ENCODE measurements at regions not wholly inside any gene's neighbourhood (a gene's known extent, or its start where the extent isn't known, plus 50 kb on each side); places are given as distances from the start of the nearest gene placed in this dataset.
A peak's percentile ranks its signal among the peaks of the same experiment; 100 is the strongest.

- Mint-ChIP-seq H3K9me3 (no peaks in the 10 kb centered on the region), H3K27me3 (peaks cover 7% of the 10 kb centered on the region), H3K27ac (no peak overlapping the region), H3K4me3 (no peak overlapping the region), H3K4me1 (peaks cover 0 to 9% (median 3%) of the 10 kb centered on the region in 3 donors), H3K36me3 (no peaks in the 10 kb centered on the region)
Measured at GRCh38 chr2:9102861-9103662, 99.6 kb upstream of the MBOAT2 start.

- no peak overlapping the region for H3K27ac Mint-ChIP-seq
- H3K36me3 Mint-ChIP-seq = peaks cover 2% of the 10 kb centered on the region
- H3K4me3 Mint-ChIP-seq = no peak overlapping the region
- H3K9me3 Mint-ChIP-seq = no peaks in the 10 kb centered on the region
- H3K27me3 Mint-ChIP-seq = peaks cover 12% of the 10 kb centered on the region
- peaks cover 0 to 10% (median 3%) of the 10 kb centered on the region in 3 donors for H3K4me1 Mint-ChIP-seq
Measured at GRCh38 chr2:9101763-9102425, 98.4 kb upstream of the MBOAT2 start.

DNA sequence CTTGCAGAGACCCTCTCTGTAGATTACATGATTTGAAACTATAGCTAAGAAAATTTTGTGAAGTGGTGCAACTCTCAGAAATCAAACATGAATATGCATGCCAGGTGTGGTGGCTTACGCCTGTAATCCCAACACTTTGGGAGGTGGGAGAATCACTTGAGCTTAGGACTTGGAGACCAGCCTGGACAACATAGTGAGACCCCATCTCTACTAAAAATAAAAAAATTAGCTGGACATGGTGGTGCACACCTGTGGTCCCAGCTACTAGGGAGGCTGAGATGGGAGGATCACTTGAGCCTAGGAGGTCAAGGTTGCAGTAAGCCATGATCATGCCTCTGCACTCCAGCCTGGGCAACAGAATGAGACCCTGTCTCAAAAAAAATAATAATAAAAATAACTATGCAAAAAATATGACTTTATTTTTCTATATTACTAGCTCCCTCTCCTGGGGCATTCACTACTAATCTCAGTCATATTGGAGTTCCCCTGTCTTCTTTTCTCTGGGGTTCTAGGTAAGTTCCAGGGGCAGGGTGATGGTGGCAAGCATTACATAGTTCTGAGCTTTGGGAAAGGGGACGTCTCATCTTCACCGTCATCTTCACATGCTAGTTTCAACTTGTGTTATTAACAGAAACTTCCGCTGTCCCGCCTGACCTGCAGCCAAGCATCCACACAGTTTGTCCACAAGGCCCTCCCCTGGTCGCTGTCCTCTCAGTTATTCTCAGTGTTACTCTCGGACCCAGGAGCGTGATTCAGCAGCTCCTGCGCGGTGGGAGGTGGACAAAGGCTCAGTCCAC lies 96.8 kb upstream of the MBOAT2 start:
- Mint-ChIP-seq H3K27ac (no peak overlapping the region), H3K4me3 (no peak overlapping the region), H3K9me3 (no peaks in the 10 kb centered on the region), H3K36me3 (peaks cover 2% of the 10 kb centered on the region), H3K27me3 (peaks cover 18% of the 10 kb centered on the region), H3K4me1 (peaks cover 0 to 10% (median 3%) of the 10 kb centered on the region in 3 donors)

DNA sequence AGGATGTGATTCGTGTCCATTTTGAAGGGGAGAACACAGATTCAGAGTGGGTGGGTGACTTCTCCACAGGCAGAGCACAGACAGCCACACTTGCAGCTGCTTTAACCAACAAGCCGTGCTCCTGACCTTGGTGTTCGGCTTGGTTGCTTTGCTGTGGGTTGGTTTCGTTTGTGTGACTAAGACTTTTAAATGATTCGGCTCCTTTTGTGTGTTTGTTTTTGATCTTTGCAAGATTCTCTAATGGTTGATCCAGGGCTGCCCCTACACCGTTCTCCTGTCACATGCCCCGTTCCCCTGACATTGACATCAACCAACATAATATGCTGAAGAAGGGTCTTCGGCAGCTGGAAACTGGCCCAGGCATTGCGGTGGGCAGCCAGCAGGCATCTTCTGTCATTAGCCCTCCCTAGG lies 95.9 kb upstream of the MBOAT2 start:
- H3K9me3 Mint-ChIP-seq = no peaks in the 10 kb centered on the region
- peak overlapping the region in 1 of 4 donors; percentile 67 for H3K4me3 Mint-ChIP-seq
- H3K27me3 Mint-ChIP-seq = peaks cover 19% of the 10 kb centered on the region
- peaks cover 2% of the 10 kb centered on the region for H3K36me3 Mint-ChIP-seq
- H3K27ac Mint-ChIP-seq = no peak overlapping the region
- H3K4me1 Mint-ChIP-seq = peaks cover 0 to 10% (median 3%) of the 10 kb centered on the region in 3 donors

DNA sequence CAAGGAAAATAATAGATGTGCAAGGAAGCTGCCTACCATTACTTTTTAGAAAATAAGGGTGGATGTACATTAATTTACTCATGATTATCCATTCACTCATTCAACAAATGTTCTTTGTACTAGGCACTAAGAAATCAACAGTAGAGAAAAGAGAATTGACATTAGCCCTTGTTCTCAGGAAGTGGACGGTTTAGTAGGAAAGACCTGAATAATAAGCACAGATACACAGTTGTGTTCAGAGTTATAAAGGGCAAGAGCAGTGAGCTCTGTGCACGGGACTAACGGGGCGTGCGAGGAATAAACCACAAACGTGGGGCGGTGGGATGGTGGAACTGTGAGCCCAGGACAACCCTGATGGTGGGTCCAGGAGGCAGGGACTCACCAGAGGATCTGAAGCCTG lies 94.4 kb upstream of the MBOAT2 start:
- Mint-ChIP-seq H3K9me3 (no peaks in the 10 kb centered on the region), H3K27ac (no peak overlapping the region), H3K36me3 (peaks cover 2% of the 10 kb centered on the region), H3K4me3 (no peak overlapping the region), H3K4me1 (peaks cover 1 to 10% (median 3%) of the 10 kb centered on the region in 3 donors), H3K27me3 (peaks cover 28% of the 10 kb centered on the region)

DNA sequence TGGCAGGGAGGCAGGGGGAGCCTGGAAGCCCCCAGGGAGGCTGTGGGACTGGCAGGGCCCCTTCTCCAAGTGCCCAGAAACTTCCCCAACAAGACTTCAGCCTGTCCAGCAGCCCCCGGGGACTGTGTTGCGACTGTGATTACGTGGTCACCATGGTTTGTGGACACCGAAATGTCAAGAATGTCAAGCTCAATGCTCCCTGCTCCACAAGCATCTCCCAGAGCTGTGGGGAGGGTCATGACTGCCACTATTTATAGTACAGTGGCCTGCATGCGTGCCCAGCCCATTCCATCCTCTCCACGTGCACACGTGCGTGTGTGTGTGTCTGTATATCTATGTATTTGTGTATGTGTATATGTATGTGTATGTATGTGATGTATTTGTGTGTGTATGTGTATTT lies 93.8 kb upstream of the MBOAT2 start:
- no peak overlapping the region for H3K4me3 Mint-ChIP-seq
- H3K27ac Mint-ChIP-seq = no peak overlapping the region
- peaks cover 2% of the 10 kb centered on the region for H3K36me3 Mint-ChIP-seq
- H3K4me1 Mint-ChIP-seq = peaks cover 4 to 16% (median 7%) of the 10 kb centered on the region in 3 donors
- no peaks in the 10 kb centered on the region for H3K9me3 Mint-ChIP-seq
- peaks cover 28% of the 10 kb centered on the region for H3K27me3 Mint-ChIP-seq

DNA sequence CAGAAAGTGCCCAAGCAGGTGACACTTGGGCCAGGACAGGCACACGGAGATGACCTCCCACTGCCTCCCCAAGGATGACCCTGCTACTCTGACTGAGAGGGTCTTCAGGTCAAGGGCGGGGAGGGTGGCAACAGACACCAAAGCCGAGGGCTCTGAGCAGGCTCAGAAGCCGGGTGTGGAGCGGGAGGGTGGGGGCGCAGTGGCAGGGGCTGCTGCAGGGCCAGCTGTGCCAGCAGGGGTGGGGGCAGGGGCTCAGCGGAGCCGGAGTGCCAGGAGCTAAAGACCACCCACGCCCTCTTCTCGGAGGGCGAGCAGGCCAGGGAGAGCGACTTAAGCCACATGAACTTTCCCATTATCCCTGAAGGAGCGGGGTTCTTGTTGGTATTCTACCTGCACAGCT lies 93.3 kb upstream of the MBOAT2 start:
- H3K4me3 Mint-ChIP-seq = no peak overlapping the region
- H3K27ac Mint-ChIP-seq = no peak overlapping the region
- peaks cover 2% of the 10 kb centered on the region for H3K36me3 Mint-ChIP-seq
- H3K27me3 Mint-ChIP-seq = peaks cover 28% of the 10 kb centered on the region
- peaks cover 5 to 19% (median 10%) of the 10 kb centered on the region in 3 donors for H3K4me1 Mint-ChIP-seq
- H3K9me3 Mint-ChIP-seq = peaks cover 0 to 2% (median 0%) of the 10 kb centered on the region in 3 donors

DNA sequence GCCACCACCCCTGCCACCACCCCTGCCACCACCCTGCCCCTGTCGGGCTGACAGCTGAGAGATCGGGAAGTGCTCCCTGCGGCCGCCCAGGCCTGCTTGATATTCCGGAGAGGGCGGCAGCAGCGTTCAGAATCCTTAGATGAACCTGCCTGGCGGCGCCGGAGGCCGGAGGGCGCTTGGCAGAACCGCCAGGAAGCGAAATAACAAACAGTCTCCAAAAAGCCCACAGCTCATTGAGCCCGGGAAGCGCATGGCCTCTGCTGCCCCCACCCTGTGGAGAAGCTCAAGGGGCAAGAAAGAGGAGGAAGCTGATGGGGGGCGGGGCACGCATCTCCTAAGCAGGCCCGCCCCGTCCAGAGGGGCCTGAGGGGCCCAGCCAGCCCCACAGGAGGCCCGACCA lies 92.2 kb upstream of the MBOAT2 start:
- Mint-ChIP-seq H3K27me3 (peaks cover 28% of the 10 kb centered on the region), H3K9me3 (peaks cover 0 to 2% (median 0%) of the 10 kb centered on the region in 3 donors), H3K36me3 (peaks cover 2% of the 10 kb centered on the region), H3K27ac (no peak overlapping the region), H3K4me3 (peak overlapping the region in 1 of 4 donors; percentile 39), H3K4me1 (peaks cover 5 to 19% (median 10%) of the 10 kb centered on the region in 3 donors)

- peaks cover 0 to 2% (median 0%) of the 10 kb centered on the region in 3 donors for H3K9me3 Mint-ChIP-seq
- H3K4me1 Mint-ChIP-seq = peaks cover 5 to 19% (median 10%) of the 10 kb centered on the region in 3 donors
- H3K27ac Mint-ChIP-seq = no peak overlapping the region
- peaks cover 28% of the 10 kb centered on the region for H3K27me3 Mint-ChIP-seq
- no peak overlapping the region for H3K4me3 Mint-ChIP-seq
- peaks cover 2% of the 10 kb centered on the region for H3K36me3 Mint-ChIP-seq
Measured at GRCh38 chr2:9095226-9095625, 91.7 kb upstream of the MBOAT2 start.

DNA sequence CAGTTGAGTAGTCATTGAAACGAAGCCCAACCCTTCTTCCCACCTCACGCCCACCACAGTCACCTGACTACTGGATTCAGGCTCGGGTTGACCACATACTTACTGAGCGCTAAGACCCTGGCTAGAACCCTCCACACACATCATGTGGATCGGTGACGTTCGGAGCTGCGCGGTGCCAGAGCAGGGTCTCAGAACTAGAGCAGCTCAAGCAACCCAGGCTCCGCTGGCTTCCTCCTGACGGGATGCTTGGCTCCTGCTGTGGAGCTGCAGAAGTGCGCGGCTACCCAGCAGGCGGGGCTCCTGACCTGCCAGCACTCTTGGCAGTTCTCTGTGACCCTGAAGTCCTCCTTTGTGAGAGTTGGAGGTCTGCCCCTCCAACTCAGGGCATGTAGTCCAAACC lies 90.6 kb upstream of the MBOAT2 start:
- Mint-ChIP-seq H3K27ac (no peak overlapping the region), H3K27me3 (peaks cover 23% of the 10 kb centered on the region), H3K9me3 (peaks cover 0 to 2% (median 0%) of the 10 kb centered on the region in 3 donors), H3K4me3 (peak overlapping the region in 1 of 4 donors; percentile 60), H3K36me3 (peaks cover 2% of the 10 kb centered on the region), H3K4me1 (peaks cover 5 to 14% (median 7%) of the 10 kb centered on the region in 3 donors)

DNA sequence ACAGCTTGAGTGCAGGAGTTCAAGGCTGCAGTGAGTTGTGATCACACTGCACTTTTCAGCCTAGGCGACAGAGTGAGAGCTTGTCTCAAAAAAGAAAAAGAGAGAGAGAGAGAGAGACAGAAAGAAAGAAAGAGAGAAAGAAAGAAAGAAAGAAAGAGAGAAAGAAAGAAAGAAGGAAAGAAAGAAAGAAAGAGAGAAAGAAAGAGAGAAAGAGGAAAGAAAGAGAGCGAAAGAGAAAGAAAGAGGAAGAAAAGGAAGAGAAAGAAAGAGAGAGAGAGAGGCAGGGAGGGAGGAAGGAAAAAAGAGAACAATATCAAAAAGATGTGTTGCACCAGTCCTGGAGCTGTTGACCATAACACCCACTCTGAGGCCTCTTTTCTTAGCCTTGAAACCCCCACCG lies 89.8 kb upstream of the MBOAT2 start:
- H3K4me1 Mint-ChIP-seq = peaks cover 5 to 10% (median 7%) of the 10 kb centered on the region in 3 donors
- peak overlapping the region in 1 of 4 donors; percentile 32 for H3K4me3 Mint-ChIP-seq
- H3K9me3 Mint-ChIP-seq = peaks cover 0 to 2% (median 0%) of the 10 kb centered on the region in 3 donors
- H3K27me3 Mint-ChIP-seq = peaks cover 21% of the 10 kb centered on the region
- peaks cover 2% of the 10 kb centered on the region for H3K36me3 Mint-ChIP-seq
- H3K27ac Mint-ChIP-seq = no peak overlapping the region

DNA sequence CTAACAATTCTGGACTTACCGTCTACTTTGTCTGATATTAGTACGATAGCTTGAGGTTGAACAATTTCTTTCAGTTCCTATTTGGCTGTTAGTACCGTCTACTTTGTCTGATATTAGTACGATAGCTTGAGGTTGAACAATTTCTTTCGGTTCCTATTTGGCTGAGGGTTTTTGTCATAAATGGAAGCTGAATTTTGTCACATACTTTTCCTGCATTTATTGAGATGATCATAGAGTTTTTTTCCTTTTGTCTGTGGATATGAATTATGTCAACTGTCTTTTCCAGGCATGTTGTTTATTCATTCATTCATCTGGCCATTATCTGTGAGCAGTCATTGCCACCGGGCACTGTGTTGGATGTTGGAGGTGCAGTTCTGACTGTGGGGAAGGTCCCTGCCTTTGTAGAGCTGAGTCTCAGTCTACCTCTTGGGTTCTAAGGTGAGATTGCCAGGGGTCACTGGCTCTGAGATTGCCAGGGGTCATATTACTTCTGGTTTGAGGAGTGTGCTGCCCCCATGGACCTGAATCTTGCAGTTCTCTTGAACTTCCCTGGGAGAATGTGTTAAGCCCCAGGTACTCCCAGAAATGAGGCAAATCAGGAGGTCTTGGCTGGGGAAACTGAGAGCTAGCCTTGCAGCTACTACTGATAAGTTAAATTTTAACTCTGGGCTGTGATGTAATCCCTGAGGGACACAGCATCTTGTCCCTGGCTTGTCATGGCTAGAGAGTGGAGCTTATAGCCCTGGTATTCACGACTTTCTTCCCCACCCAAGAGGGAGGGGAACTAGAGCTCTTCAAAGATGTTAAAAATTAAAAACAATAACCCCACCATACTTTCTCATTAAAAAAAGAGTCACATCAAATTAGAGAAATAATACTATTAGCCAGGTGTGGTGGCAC lies 89.1 kb upstream of the MBOAT2 start:
- peaks cover 0 to 2% (median 0%) of the 10 kb centered on the region in 3 donors for H3K9me3 Mint-ChIP-seq
- H3K4me3 Mint-ChIP-seq = peak overlapping the region in 2 of 4 donors; percentile 50 to 73
- H3K27ac Mint-ChIP-seq = no peak overlapping the region
- H3K27me3 Mint-ChIP-seq = peaks cover 21% of the 10 kb centered on the region
- H3K36me3 Mint-ChIP-seq = peaks cover 2% of the 10 kb centered on the region
- peaks cover 5 to 10% (median 7%) of the 10 kb centered on the region in 3 donors for H3K4me1 Mint-ChIP-seq

DNA sequence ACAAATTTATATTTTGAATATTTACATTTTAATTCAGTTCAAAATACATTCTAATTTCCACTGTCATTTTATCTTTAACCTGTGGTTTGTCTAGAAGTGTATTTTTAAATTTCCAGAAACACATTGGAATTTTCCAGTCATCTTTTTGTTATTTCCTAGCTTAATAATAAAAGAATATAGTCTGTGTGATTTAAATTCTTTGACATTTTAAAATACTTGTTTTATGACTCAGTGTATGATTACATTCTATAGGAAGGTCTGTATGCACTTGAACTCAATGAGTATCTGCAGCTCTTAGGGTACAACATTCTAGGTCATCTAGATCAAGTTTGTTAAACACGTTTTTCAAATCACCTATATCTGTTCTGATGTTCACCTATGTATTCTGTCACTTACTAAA lies 88.3 kb upstream of the MBOAT2 start:
- Mint-ChIP-seq H3K27me3 (peaks cover 16% of the 10 kb centered on the region), H3K36me3 (no peaks in the 10 kb centered on the region), H3K4me3 (no peak overlapping the region), H3K4me1 (peaks cover 5 to 9% (median 7%) of the 10 kb centered on the region in 3 donors), H3K27ac (no peak overlapping the region), H3K9me3 (peaks cover 0 to 2% (median 0%) of the 10 kb centered on the region in 3 donors)

DNA sequence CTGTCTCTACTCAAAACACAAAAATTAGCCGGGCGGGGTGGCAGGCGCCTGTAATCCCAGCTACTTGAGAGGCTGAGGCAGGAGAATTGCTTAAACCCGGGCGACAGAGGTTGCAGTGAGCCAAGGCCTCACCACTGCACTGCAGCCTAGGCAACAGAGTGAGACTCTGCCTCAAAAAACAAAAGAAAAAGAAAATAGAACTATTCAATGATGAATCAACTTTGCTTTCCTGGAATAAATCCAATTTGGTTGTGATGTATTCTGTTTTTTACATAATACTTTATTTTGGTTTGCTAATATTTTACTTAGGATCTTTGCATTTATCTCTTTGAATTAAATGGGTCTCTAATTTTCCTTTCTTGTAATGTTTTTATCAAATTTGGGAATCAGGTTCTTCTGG lies 86.3 kb upstream of the MBOAT2 start:
- Mint-ChIP-seq H3K36me3 (no peaks in the 10 kb centered on the region), H3K27me3 (peaks cover 9% of the 10 kb centered on the region), H3K27ac (no peak overlapping the region), H3K9me3 (peaks cover 0 to 2% (median 0%) of the 10 kb centered on the region in 3 donors), H3K4me3 (no peak overlapping the region), H3K4me1 (peaks cover 5 to 9% (median 7%) of the 10 kb centered on the region in 3 donors)
